GM21737 (cell line): ENCODE measurements at regions not wholly inside any gene's neighbourhood (a gene's known extent, or its start where the extent isn't known, plus 50 kb on each side); places are given as distances from the start of the nearest gene placed in this dataset.

Experiments
- ATAC-seq: cut with Tn5 transposase; IDR thresholded peaks from one replicate; pipeline ENCODE4 v1.9.1; 2021; ENCODE audit warnings: mild to moderate bottlenecking, moderate library complexity; ENCODE audit not compliant: unreplicated experiment

GRCh38 chr6:146886587-146887446, 288.0 kb downstream of the ADGB start:
- no peak for ATAC-seq

- no peak for ATAC-seq
These were observed 288.8 kb downstream of the ADGB start for GRCh38 chr6:146887447-146888077.

DNA sequence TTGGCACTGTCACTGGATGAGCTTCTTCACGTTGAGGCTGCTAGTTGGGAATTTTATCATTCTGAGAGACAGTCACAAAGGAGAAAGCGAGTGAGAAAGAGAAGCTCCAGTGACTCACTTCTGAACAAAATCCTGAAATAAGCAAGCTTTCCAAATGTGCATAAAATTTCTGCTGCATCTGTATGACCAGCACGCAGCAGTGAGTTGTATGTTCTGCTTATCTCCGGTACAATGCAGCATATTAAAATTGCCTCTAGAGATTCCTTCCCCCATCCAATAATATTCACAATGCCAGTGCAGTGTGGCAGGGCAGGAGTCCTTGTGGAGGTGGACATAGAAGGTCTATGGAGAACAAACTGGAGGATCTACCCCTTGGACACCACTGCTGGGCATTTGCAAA, 290.5 kb downstream of the ADGB start:
- ATAC-seq = no peak

- no peak for ATAC-seq
These were observed 291.4 kb downstream of the ADGB start for GRCh38 chr6:146890172-146890571.

GRCh38 chr6:146890644-146891434, 292.1 kb downstream of the ADGB start:
- no peak for ATAC-seq

DNA sequence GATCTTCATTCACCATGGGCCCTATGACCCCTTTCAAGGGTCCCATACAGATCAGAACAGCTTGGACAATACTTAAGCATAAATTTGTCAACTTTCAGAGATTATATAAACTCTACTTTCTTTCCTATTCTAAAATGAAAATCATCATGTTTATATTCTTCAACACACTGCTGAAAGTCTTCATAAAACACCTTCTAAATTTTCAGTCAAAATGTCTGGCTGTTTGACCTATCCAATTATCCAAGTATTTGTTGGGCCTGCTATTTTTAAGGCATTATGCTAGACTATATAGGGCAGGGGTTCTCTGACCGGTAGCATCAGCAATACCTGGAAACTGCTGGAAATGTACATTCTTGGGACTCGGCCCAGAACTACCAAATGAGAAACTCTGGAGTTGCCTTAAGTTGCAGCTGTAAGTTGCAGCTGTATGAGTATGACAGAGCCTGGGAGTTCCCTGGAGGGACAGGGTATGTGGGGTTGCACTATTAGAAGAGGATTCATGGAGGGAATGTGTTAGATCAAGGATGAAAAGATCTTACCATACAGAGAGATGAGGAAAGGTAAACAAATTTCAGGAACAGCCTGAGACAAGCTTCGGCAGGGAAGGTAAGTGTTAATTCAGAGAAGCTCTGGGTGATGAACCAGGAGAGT, 293.0 kb downstream of the ADGB start:
- ATAC-seq = no peak

- ATAC-seq = no peak
These were observed 293.5 kb downstream of the ADGB start for GRCh38 chr6:146892283-146892612.

GRCh38 chr6:146892613-146893401, 294.0 kb downstream of the ADGB start:
- ATAC-seq = no peak

GRCh38 chr6:146893690-146894089, 294.9 kb downstream of the ADGB start:
- ATAC-seq = no peak

- no peak for ATAC-seq
These were observed 295.9 kb downstream of the ADGB start for GRCh38 chr6:146894624-146895023.

GRCh38 chr6:146895101-146895771, 296.5 kb downstream of the ADGB start:
- no peak for ATAC-seq

DNA sequence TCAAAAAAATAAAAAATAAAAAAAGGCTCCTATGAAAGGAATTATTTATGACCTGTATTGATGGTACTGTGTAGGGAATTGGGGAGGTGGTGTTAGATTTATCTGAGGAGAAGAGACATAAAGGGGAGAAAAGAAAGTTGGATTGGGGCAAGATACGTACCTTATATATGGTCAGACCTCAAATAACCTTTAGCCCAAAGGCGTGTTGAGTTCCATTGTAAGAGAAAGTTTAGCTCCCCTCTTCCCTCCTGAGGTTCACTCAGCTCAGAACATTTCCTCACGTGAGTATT, 296.9 kb downstream of the ADGB start:
- no peak for ATAC-seq

- ATAC-seq = no peak
These were observed 297.5 kb downstream of the ADGB start for GRCh38 chr6:146896062-146896813.

- no peak for ATAC-seq
These were observed 298.4 kb downstream of the ADGB start for GRCh38 chr6:146896960-146897701.

DNA sequence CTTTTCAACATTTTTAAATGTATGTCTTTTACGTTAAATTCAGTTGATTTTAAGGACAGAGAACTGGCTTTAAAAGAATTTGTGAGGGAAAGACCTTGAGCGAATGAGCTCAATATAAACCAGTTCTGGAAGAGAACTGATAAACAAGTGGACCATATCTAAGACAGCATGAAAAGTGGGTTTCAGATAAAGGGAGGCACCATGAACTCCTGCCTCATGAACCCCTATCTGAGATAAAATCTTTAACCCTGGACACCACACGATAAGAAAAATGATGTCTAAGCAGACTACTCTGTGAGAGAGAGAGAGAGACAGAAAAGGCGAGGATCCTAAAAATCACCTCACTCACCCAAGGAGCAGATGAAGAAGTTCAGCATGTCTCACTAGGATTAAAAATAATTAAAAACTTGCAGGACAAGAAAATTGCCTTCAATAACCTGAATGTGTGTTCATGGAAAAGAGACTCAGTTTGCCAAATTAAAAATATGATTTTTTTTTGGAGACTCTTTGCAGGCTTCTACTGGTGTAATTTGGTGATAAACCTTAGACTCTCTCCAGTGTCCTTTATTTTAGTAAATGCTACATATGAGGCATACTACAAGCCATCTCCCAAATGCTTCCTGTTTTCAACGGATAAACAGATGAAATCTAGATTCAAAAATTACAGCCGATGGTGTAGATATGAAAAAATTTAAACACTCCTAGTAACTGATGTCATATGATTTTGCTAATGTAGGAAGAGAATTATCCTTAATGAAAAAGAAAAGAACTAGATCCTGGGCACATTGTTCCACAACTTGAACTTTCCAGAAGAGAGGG, 299.5 kb downstream of the ADGB start:
- no peak for ATAC-seq

DNA sequence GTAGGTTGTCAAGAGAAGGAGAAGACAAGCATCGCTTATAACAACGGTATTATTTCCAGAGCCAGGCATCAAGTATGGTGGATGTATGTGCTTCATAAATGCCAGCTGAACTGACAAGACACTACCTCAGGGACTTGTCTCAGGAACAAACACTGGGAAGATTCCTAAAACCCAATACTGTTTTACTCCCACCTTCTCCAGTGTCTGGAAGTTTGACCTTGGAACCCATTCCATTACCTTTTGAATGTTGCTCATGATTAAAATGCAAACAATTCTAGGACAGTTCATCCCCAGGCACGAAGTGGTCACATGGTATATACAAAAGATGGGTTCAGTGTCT, 300.1 kb downstream of the ADGB start:
- no peak for ATAC-seq

DNA sequence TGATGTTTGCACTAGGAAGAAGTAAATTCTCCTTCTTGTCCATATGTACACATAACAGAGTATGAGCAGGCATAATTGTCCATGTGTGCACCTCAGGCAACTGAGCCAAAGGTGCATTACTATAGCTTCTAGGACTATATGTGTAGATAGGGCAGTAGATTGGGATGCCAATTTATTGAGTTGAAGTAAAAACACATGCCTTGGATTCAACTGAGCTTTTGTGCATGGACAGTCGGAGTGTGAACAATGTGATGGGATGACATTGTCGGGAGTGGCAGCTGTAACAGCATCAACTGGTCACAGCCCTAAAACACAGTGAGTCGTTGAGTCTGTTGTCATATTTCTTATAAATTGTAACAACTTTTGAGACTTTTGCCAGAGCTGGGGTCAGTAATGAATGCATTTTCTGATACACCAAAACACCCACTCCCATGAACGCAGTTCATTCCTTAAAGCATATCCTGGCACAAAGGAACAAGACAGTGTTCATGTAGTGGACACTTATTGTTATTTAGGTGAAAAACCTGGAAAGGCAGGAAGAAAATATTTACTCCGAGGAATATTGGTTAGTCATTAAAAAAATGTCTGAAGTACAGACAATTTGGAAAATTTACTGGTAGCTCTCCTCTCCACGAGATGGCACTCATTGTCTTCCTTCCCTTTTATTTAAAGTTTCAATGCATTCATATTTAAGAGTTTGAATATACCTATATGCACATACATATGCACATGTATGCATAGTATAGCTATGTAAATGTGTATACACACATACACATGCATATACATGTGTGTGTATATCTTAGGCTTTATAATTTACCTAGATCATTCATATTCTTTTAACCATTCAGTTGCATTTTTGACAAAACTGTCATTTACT, 302.0 kb upstream of the STXBP5 start:
- ATAC-seq = no peak
